IgD-negative memory B cell (primary cell): ENCODE measurements at regions not wholly inside any gene's neighbourhood (a gene's known extent, or its start where the extent isn't known, plus 50 kb on each side); places are given as distances from the start of the nearest gene placed in this dataset.

Experiments used
- H3K27ac Mint-ChIP-seq, 3 donors: one replicate each; pipeline ENCODE4 v1.8.0; 2020 to 2022; ENCODE audit warnings: mild to moderate bottlenecking in 3 of 3, mixed read lengths in 3 of 3, moderate library complexity in 1 of 3
- H3K27me3 Mint-ChIP-seq: one replicate; pipeline ENCODE4 v1.8.0; 2021; ENCODE audit warnings: mixed read lengths
- H3K36me3 Mint-ChIP-seq: one replicate; pipeline ENCODE4 v1.8.0; 2020; ENCODE audit warnings: mild to moderate bottlenecking, mixed read lengths
- H3K4me1 Mint-ChIP-seq, 3 donors: one replicate each; pipeline ENCODE4 v1.8.0; 2020 to 2022; ENCODE audit warnings: mixed read lengths in 3 of 3, mild to moderate bottlenecking in 1 of 3
- H3K4me3 Mint-ChIP-seq, 4 donors: one replicate each; pipeline ENCODE4 v1.8.0; 2020 to 2022; ENCODE audit warnings: mild to moderate bottlenecking in 4 of 4, mixed read lengths in 4 of 4, moderate library complexity in 3 of 4
- H3K9me3 Mint-ChIP-seq, 3 donors: one replicate each; pipeline ENCODE4 v1.8.0; 2020 to 2021; ENCODE audit warnings: mixed read lengths in 3 of 3, mild to moderate bottlenecking in 1 of 3

GRCh38 chr17:63369233-63369632 lies 76.9 kb downstream of the CYB561 start:
- Mint-ChIP-seq H3K4me1 (no peaks in the 10 kb centered on the region), H3K9me3 (no peaks in the 10 kb centered on the region), H3K27ac (no peak overlapping the region), H3K36me3 (peaks cover 5% of the 10 kb centered on the region), H3K4me3 (no peak overlapping the region), H3K27me3 (peaks cover 5% of the 10 kb centered on the region)

- Mint-ChIP-seq H3K27ac (no peak overlapping the region), H3K4me3 (no peak overlapping the region), H3K4me1 (no peaks in the 10 kb centered on the region), H3K36me3 (peaks cover 1% of the 10 kb centered on the region), H3K27me3 (peaks cover 8% of the 10 kb centered on the region), H3K9me3 (no peaks in the 10 kb centered on the region)
Measured at GRCh38 chr17:63370696-63371095, 75.4 kb downstream of the CYB561 start.

- Mint-ChIP-seq H3K9me3 (peaks cover 0 to 8% (median 5%) of the 10 kb centered on the region in 3 donors), H3K27ac (no peak overlapping the region), H3K27me3 (peaks cover 3% of the 10 kb centered on the region), H3K4me1 (peaks cover 0 to 4% (median 0%) of the 10 kb centered on the region in 3 donors), H3K36me3 (peaks cover 5% of the 10 kb centered on the region), H3K4me3 (no peak overlapping the region)
Measured at GRCh38 chr17:63376949-63377348, 69.2 kb downstream of the CYB561 start.

- Mint-ChIP-seq H3K9me3 (peaks cover 0 to 8% (median 5%) of the 10 kb centered on the region in 3 donors), H3K36me3 (peaks cover 7% of the 10 kb centered on the region), H3K27ac (no peak overlapping the region), H3K4me1 (peaks cover 0 to 4% (median 0%) of the 10 kb centered on the region in 3 donors), H3K4me3 (no peak overlapping the region), H3K27me3 (peaks cover 3% of the 10 kb centered on the region)
Measured at GRCh38 chr17:63378411-63379375, 67.4 kb downstream of the CYB561 start.

GRCh38 chr17:63379636-63380035 lies 66.5 kb downstream of the CYB561 start:
- Mint-ChIP-seq H3K36me3 (peaks cover 7% of the 10 kb centered on the region), H3K4me1 (peaks cover 0 to 4% (median 0%) of the 10 kb centered on the region in 3 donors), H3K4me3 (no peak overlapping the region), H3K27me3 (no peaks in the 10 kb centered on the region), H3K27ac (no peak overlapping the region), H3K9me3 (peaks cover 0 to 8% (median 5%) of the 10 kb centered on the region in 3 donors)

- peaks cover 7% of the 10 kb centered on the region for H3K36me3 Mint-ChIP-seq
- H3K9me3 Mint-ChIP-seq = peaks cover 0 to 8% (median 5%) of the 10 kb centered on the region in 3 donors
- no peak overlapping the region for H3K27ac Mint-ChIP-seq
- H3K4me3 Mint-ChIP-seq = no peak overlapping the region
- peaks cover 0 to 4% (median 0%) of the 10 kb centered on the region in 3 donors for H3K4me1 Mint-ChIP-seq
- no peaks in the 10 kb centered on the region for H3K27me3 Mint-ChIP-seq
Measured at GRCh38 chr17:63381101-63381729, 64.9 kb downstream of the CYB561 start.

GRCh38 chr17:63382136-63382535 lies 64.0 kb downstream of the CYB561 start:
- no peaks in the 10 kb centered on the region for H3K27me3 Mint-ChIP-seq
- no peak overlapping the region for H3K27ac Mint-ChIP-seq
- H3K4me1 Mint-ChIP-seq = peaks cover 0 to 4% (median 0%) of the 10 kb centered on the region in 3 donors
- H3K4me3 Mint-ChIP-seq = no peak overlapping the region
- H3K36me3 Mint-ChIP-seq = peaks cover 7% of the 10 kb centered on the region
- H3K9me3 Mint-ChIP-seq = peaks cover 0 to 8% (median 4%) of the 10 kb centered on the region in 3 donors
